CD4-positive, alpha-beta T cell treated with Interleukin-4 for 1 hour (primary cell): ENCODE measurements at regions not wholly inside any gene's neighbourhood (a gene's known extent, or its start where the extent isn't known, plus 50 kb on each side); places are given as distances from the start of the nearest gene placed in this dataset.
A peak's percentile ranks its signal among the peaks of the same experiment; 100 is the strongest.

Source experiments
- DNase-seq, 2 donors: peaks; one replicate each; pipeline ENCODE4 v3.0.0-alpha.2; 2020 to 2022

- DNase-seq: no peak
Observed at GRCh38 chr6:111988926-111989325, 65.0 kb upstream of the CCN6 start.

DNA sequence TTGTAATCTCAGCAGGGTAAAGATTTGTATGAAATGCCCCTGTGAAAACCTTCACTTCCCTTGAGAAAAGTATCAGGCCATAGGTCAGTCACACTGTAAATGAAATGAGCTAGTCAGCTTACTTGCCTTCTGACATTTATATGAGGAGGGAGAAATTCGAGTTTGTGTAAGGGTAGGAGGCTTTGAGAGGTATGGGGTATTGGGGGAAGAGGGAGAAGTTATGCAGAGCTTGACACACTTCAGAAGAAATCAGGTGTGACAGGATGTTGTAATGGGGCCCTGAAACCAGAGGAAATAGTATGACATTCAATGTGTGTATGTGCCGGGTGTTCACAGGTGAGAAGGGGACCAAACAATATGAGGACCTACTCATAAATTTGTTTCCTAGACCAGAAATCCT, 64.2 kb upstream of the CCN6 start:
- peak; percentile 65 to 79 for DNase-seq

GRCh38 chr6:111990214-111990613, 63.7 kb upstream of the CCN6 start:
- peak in 1 of 2 donors; percentile 38 for DNase-seq

- peak; percentile 52 to 68 for DNase-seq
Observed at GRCh38 chr6:111992851-111993250, 61.1 kb upstream of the CCN6 start.

GRCh38 chr6:111993342-111993741, 60.6 kb upstream of the CCN6 start:
- DNase-seq: no peak

- no peak for DNase-seq
Observed at GRCh38 chr6:111994791-111995190, 59.1 kb upstream of the CCN6 start.

- DNase-seq: no peak
Observed at GRCh38 chr6:111995404-111995803, 58.5 kb upstream of the CCN6 start.

DNA sequence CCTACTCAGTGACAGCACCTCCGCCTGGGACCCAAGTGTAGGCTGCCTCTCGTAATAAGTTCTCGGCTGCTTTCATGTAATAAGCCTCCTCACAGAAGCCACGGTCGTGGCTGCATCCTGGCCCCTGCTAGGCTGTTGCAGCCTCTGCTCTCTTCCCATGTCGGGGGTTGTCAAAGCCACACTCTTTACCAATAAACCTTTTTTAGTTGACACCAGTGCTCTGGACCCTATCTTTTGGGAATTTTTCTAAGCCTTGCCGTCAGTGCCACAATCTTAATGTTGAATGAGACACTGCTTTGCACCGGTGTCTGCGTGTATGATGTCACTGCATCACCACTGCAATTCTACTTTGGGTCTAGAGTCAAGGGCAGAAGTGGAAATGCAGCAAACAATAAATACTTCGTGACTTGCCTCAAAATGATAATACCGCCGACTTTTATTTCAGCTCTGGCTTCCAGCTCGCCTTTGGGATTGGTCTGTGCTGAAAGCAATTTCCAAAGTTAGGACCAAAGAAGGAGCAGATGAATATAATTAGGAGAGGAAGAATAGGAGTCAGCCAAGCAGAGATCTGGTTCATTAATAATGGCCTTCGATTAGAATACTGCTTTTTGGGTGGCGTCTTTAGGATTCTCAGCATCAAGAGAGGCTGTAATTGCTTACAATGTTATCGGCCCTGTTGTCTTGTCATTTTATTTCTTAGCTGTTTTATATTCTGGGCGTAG, 57.6 kb upstream of the CCN6 start:
- DNase-seq: no peak

DNA sequence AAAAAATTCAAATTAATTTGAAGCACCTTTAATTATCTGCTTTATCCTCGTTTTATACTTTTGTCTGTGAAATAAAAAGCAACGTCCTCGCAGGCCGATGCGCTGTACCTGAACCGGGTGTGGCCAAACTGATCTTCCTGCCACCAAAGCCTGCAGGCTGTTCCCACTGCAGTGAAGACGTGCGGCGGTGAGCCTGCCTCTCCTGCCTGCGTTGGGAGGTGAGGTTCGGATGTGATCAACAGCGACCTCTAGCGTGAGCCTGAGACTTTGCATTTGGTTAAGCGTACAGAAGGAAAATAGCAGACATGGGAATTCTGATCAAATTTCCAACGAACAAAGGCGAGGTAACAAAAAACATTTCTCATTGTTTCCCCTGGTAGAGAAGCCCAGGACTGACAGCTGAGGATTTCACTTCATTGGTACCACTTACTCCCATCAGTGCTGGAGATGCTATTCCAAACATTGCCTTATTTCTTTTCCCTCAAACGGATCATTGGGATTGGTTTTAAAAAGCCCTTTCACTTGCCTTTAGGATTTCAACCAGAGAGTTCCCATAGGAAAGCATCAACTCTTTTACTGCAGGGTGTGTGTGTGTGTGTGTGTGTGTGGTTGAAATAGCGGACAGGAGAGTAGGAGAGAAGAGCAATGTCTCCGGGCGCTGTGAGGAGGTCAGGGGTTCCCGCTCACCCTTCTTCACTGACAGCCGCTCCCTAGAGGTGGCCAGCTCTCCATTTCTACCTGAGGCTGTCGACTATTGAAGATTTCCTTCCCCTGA, 56.6 kb upstream of the CCN6 start:
- DNase-seq: peak; percentile 84 to 86

DNA sequence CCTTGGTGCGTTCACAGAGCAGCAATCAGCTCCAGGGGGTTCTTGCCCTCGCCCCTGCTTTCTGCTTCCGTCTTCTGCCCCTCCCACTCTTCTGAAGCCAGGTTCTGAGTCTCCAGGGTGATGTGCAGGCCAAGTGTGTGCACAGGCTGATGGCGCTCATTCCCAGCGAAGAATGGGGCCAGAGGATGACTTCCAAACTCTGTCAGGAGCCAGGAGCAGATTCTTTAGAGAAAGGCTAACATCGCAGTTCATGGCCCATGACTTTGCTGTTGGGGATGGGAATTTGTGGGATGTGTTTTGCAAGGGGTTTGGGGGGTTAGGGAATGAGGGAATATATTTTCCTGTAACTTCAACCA, 56.1 kb upstream of the CCN6 start:
- DNase-seq: no peak

GRCh38 chr6:112002307-112002706, 51.6 kb upstream of the CCN6 start:
- no peak for DNase-seq
